ENCODE measurements at regions not wholly inside any gene's neighbourhood (a gene's known extent, or its start where the extent isn't known, plus 50 kb on each side); places are given as distances from the start of the nearest gene placed in this dataset.

DNA sequence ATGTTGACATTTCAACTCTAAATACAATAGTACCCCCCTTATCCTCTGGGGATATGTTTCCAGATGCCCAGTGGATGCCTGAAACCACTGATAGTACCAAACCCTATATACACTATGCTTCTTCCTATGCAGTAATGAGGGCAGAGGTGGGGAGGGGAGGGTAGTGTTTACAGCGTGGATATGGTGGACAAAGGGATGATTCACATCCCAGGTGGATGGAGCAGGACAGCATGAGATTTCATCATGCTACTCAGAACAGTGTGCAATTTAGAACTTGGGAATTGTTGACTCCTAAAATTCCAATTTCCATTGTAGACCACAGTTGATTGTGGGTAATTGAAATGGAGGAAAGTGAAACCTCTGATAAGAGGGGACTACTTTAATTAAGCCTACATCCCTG lies 75.4 kb downstream of the TSN start:
- TF ChIP-seq, protein P1, sequence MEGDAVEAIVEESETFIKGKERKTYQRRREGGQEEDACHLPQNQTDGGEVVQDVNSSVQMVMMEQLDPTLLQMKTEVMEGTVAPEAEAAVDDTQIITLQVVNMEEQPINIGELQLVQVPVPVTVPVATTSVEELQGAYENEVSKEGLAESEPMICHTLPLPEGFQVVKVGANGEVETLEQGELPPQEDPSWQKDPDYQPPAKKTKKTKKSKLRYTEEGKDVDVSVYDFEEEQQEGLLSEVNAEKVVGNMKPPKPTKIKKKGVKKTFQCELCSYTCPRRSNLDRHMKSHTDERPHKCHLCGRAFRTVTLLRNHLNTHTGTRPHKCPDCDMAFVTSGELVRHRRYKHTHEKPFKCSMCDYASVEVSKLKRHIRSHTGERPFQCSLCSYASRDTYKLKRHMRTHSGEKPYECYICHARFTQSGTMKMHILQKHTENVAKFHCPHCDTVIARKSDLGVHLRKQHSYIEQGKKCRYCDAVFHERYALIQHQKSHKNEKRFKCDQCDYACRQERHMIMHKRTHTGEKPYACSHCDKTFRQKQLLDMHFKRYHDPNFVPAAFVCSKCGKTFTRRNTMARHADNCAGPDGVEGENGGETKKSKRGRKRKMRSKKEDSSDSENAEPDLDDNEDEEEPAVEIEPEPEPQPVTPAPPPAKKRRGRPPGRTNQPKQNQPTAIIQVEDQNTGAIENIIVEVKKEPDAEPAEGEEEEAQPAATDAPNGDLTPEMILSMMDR (IDR thresholded peaks at IDR 0.05): no peak
- no peak for TF ChIP-seq POLR2A (IDR thresholded peaks at IDR 0.05)

Data from Peyer's patch (tissue), 4 donors.